AG09319 (cell line): ENCODE measurements at regions not wholly inside any gene's neighbourhood (a gene's known extent, or its start where the extent isn't known, plus 50 kb on each side); places are given as distances from the start of the nearest gene placed in this dataset.

Experiments
- DNase-seq: peaks from one replicate; pipeline ENCODE4 v3.0.0-alpha.2; 2010; ENCODE audit warnings: low read depth; ENCODE audit errors: extremely low read depth
- CTCF ChIP-seq: IDR thresholded peaks from 2 replicates; pipeline ENCODE4 v1.5.1; 2011; ENCODE audit warnings: low read depth, mild to moderate bottlenecking, inconsistent platforms, low read length, moderate library complexity

GRCh38 chr11:70527046-70527395 lies 128.7 kb downstream of the CTTN start:
- no peak for DNase-seq
- no peak for TF ChIP-seq CTCF

GRCh38 chr11:70527429-70528045 lies 129.2 kb downstream of the CTTN start:
- no peak for DNase-seq
- no peak for TF ChIP-seq CTCF

GRCh38 chr11:70528046-70528793 lies 129.9 kb downstream of the CTTN start:
- no peak for DNase-seq
- TF ChIP-seq CTCF: no peak

GRCh38 chr11:70528794-70529580 lies 130.7 kb downstream of the CTTN start:
- TF ChIP-seq CTCF: no peak
- no peak for DNase-seq

GRCh38 chr11:70530010-70530409 lies 131.7 kb downstream of the CTTN start:
- DNase-seq: no peak
- TF ChIP-seq CTCF: no peak

GRCh38 chr11:70530629-70531185 lies 132.4 kb downstream of the CTTN start:
- no peak for TF ChIP-seq CTCF
- DNase-seq: no peak
